ENCODE measurements at regions not wholly inside any gene's neighbourhood (a gene's known extent, or its start where the extent isn't known, plus 50 kb on each side); places are given as distances from the start of the nearest gene placed in this dataset.

DNA sequence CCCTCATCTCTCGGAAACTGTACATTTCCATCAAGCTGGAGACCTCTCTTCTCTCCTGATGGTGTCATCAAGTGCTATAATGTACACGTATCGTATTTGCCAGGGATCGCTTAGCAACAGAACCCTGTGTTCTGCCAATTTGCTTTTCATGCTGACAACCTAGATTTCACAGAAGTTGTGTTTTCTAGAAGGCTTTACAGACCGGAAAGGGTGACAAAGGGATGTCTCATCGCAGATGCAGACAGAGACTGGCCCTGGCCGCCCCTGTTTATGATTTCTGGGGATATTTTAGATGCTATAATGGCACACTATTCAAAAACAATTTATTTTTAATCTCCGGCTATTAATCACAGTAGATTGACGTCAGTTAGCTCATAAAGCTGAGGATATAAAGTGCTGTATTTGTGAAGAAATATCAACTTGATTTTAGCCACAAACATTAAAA is 291.4 kb downstream of the IRS2 start:
- H3K27me3 ChIP-seq = no peaks in the 10 kb centered on the region
- intact Hi-C loops (cut with DNase I; ENCODE audit: low total_unique reads) = no loop called here
- no peaks in the 10 kb centered on the region for H3K36me3 ChIP-seq
- no peak overlapping the region for H3K4me3 ChIP-seq
- no peak overlapping the region for H3K27ac ChIP-seq
- TF ChIP-seq POLR2A (IDR thresholded peaks at IDR 0.05) = no peak
- TF ChIP-seq, protein P1, sequence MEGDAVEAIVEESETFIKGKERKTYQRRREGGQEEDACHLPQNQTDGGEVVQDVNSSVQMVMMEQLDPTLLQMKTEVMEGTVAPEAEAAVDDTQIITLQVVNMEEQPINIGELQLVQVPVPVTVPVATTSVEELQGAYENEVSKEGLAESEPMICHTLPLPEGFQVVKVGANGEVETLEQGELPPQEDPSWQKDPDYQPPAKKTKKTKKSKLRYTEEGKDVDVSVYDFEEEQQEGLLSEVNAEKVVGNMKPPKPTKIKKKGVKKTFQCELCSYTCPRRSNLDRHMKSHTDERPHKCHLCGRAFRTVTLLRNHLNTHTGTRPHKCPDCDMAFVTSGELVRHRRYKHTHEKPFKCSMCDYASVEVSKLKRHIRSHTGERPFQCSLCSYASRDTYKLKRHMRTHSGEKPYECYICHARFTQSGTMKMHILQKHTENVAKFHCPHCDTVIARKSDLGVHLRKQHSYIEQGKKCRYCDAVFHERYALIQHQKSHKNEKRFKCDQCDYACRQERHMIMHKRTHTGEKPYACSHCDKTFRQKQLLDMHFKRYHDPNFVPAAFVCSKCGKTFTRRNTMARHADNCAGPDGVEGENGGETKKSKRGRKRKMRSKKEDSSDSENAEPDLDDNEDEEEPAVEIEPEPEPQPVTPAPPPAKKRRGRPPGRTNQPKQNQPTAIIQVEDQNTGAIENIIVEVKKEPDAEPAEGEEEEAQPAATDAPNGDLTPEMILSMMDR (IDR thresholded peaks at IDR 0.05 in 4 of 5, conservative IDR thresholded peaks at IDR 0.05 in 1 of 5) = no peak
- no peak for ATAC-seq
- H3K9me3 ChIP-seq = no peaks in the 10 kb centered on the region
- no peaks in the 10 kb centered on the region for H3K4me1 ChIP-seq
- no peak for DNase-seq
- in situ Hi-C loops (cut with MboI; ENCODE audit: low sequenced_read_pairs in 4 of 4) = no loop called here

DNA sequence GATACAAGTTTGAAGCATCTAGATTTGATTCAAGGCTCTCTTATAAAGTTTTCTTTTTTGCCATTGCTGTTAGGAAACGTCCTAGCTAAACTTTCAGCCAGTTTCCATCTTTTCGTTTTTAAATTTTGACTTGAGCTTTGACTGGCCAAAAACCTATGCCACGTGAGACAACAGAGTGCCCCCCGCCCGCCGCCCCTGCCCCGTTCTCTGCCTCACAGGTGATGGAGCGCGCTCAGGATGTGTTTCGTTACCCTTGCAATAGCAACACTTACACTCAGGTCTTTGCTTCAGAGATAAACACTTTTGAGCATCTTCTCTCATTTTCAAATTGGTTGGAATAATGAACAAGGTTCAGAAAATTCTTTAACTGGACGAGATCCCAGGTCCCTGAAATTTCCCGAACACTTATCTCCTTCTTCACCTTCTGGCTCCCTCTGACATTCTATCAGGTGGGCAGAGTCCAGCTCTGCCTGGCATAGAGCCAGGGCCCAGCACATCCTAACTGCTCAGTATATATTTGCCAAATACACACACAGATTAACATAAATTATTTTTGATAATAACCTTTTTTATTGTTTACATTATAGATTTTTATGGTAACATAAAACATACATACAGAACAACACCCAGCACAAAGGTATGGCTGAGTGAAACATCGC is 301.1 kb downstream of the IRS2 start:
- ATAC-seq (no peak), DNase-seq (no peak)
- H3K9me3 ChIP-seq = no peaks in the 10 kb centered on the region
- no peak overlapping the region for H3K27ac ChIP-seq
- no peaks in the 10 kb centered on the region for H3K27me3 ChIP-seq
- H3K4me3 ChIP-seq = no peak overlapping the region
- intact Hi-C loops (cut with DNase I; ENCODE audit: low total_unique reads) = no loop called here
- in situ Hi-C loops (cut with MboI; ENCODE audit: low sequenced_read_pairs in 4 of 4) = no loop called here
- no peaks in the 10 kb centered on the region for H3K4me1 ChIP-seq
- no peak for TF ChIP-seq POLR2A (IDR thresholded peaks at IDR 0.05)
- TF ChIP-seq, protein P1 (IDR thresholded peaks at IDR 0.05 in 4 of 5, conservative IDR thresholded peaks at IDR 0.05 in 1 of 5) = no peak
- H3K36me3 ChIP-seq = no peaks in the 10 kb centered on the region

DNA sequence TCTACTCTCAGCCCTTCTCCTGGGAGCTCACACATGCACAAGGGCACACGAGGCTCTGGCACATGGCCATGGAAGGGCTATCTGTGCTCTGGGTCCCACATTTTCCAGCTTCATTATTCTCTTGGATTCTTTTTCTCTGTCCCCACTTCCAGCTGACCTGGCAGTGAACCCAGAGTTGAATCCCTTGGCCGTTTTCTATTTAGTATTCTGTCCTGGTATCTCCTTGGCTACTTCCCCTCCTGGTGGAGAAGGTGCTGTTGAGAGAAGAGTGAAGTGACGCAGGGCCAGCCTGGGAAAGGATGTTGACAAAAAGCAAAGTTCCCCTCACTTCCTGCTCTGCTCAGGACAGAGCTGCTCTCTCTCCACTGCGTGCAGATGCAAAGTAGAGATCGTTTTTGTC is 303.1 kb downstream of the IRS2 start:
- Histone ChIP-seq H3K27me3 (no peaks in the 10 kb centered on the region), H3K9me3 (no peaks in the 10 kb centered on the region), H3K36me3 (no peaks in the 10 kb centered on the region), H3K27ac (no peak overlapping the region), H3K4me1 (no peaks in the 10 kb centered on the region), H3K4me3 (no peak overlapping the region)
- ATAC-seq (no peak), DNase-seq (no peak)
- intact Hi-C loops (cut with DNase I; ENCODE audit: low total_unique reads) (no loop called here), in situ Hi-C loops (cut with MboI; ENCODE audit: low sequenced_read_pairs in 4 of 4) (no loop called here)
- TF ChIP-seq, protein P1 (IDR thresholded peaks at IDR 0.05 in 4 of 5, conservative IDR thresholded peaks at IDR 0.05 in 1 of 5) = no peak
- TF ChIP-seq POLR2A (IDR thresholded peaks at IDR 0.05) = no peak

DNA sequence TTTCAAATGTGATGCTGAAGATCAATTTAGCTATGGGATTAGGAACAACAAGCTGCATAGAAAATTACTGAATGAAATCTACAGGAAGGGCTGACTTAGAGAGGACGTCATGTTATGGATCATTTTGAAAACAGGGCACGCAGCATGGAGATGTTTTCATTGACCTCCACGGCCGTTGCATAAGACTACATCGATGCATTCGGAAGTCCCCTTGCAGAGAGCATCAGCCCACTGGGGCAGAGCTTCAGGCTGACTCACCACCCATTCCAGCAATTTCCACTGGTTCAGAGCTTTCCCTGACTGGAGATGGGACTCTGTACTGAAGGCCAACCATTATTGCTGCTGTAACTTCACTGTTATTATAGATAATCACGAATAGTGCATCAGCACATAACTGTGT is 305.3 kb downstream of the IRS2 start:
- Histone ChIP-seq H3K4me3 (no peak overlapping the region), H3K27me3 (no peaks in the 10 kb centered on the region), H3K4me1 (no peaks in the 10 kb centered on the region), H3K36me3 (no peaks in the 10 kb centered on the region), H3K27ac (no peak overlapping the region), H3K9me3 (no peaks in the 10 kb centered on the region)
- TF ChIP-seq, protein P1 (IDR thresholded peaks at IDR 0.05 in 4 of 5, conservative IDR thresholded peaks at IDR 0.05 in 1 of 5) = no peak
- TF ChIP-seq POLR2A (IDR thresholded peaks at IDR 0.05) = no peak
- intact Hi-C loops (cut with DNase I; ENCODE audit: low total_unique reads) = no loop called here
- in situ Hi-C loops (cut with MboI; ENCODE audit: low sequenced_read_pairs in 4 of 4) = no loop called here
- no peak for ATAC-seq
- DNase-seq = no peak

All from gastrocnemius medialis (tissue), 4 donors.